Stomach (tissue), 8 donors: ENCODE measurements at regions not wholly inside any gene's neighbourhood (a gene's known extent, or its start where the extent isn't known, plus 50 kb on each side); places are given as distances from the start of the nearest gene placed in this dataset.

ENCODE experiments used
- DNase-seq, 2 donors: peaks; one replicate each; pipeline versions ENCODE4 v3.0.0 to v3.0.0-alpha.2; 2013 to 2019
- H3K27ac ChIP-seq, 5 donors: fragments of 200-600 bp in 4 of 5; sonication (generic) in 4 of 5; one replicate each; pipeline ENCODE4 v1.5.1; 2013 to 2019; ENCODE audit warnings: mild to moderate bottlenecking in 1 of 5, moderate library complexity in 1 of 5
- H3K27me3 ChIP-seq, 3 donors: fragments of 200-600 bp; sonication (generic); one replicate each; pipeline ENCODE4 v1.5.1; 2017 to 2019; ENCODE audit warnings: mixed run types in 1 of 3
- H3K36me3 ChIP-seq, 4 donors: fragments of 200-600 bp; sonication (generic); 1 replicate in 3 of 4; 2 replicates in 1 of 4; pipeline ENCODE4 v1.5.1; 2016 to 2019
- H3K4me1 ChIP-seq, 4 donors: fragments of 200-600 bp; sonication (generic); one replicate each; pipeline ENCODE4 v1.5.1; 2016 to 2019
- H3K4me3 ChIP-seq, 4 donors: fragments of 200-600 bp; sonication (generic) in 3 of 4; one replicate each; pipeline ENCODE4 v1.5.1; 2016 to 2019; ENCODE audit warnings: mild to moderate bottlenecking in 1 of 4
- H3K9me3 ChIP-seq, 4 donors: fragments of 200-600 bp; sonication (generic); one replicate each; pipeline ENCODE4 v1.5.1; 2016 to 2019
- EP300 ChIP-seq: sonication (generic); formaldehyde crosslinking; IDR thresholded peaks from one replicate; pipeline ENCODE4 v1.6.1; 2017; ENCODE audit warnings: antibody characterized with exemption
- POLR2A ChIP-seq, 4 donors: fragments of 450-650 bp; IDR thresholded peaks; one replicate each; pipeline ENCODE4 v1.6.1; 2016; ENCODE audit warnings: antibody characterized with exemption in 4 of 4, control low read depth in 2 of 4, mild to moderate bottlenecking in 1 of 4, moderate library complexity in 1 of 4
- POLR2AphosphoS5 ChIP-seq, 3 donors: sonication (generic); formaldehyde crosslinking; IDR thresholded peaks; one replicate each; pipeline ENCODE4 v1.6.1; 2016; ENCODE audit warnings: antibody characterized with exemption in 3 of 3
- WGBS, 5 donors: extraction: QIAGEN DNeasy Blood & Tissue Kit in 3 of 5; methylation state at CpG; one replicate each; pipeline versions ENCODE4 v1.1.5 to v1.1.7; 2013 to 2018; 5-methylcytosine and 5-hydroxymethylcytosine counted together
- intact Hi-C: fragments of 100-400 bp; cut with DNase I; formaldehyde crosslinking; loops from one replicate; pipeline ENCODE4 v1.15.1; 2023; ENCODE audit warnings: low total_unique reads
- TF ChIP-seq, protein P1 (sequence below), 7 experiments: fragments of 450-650 bp in 4 of 7; fragments of 200-600 bp in 3 of 7; sonication (generic) in 3 of 7; IDR thresholded peaks; one replicate each; pipeline ENCODE4 v1.5.1; 2016 to 2019; ENCODE audit warnings: antibody characterized with exemption in 7 of 7, control low read depth in 2 of 7, mild to moderate bottlenecking in 1 of 7
- donor health status: healthy with polysubstance abuse.
- donor health status: Bipolar disorder and iron deficiency.
- donor health status: healthy.

GRCh38 chr6:125509477-125509876 lies 207.7 kb upstream of the HDDC2 start:
- no peaks in the 10 kb centered on the region for H3K4me1 ChIP-seq
- H3K27me3 ChIP-seq = no peaks in the 10 kb centered on the region
- intact Hi-C loops = no loop called here
- no peaks in the 10 kb centered on the region for H3K9me3 ChIP-seq
- WGBS, 5 donors = 62 to 89% (median 83%) methylated on average over 2 of the region's 2 CpGs
- H3K4me3 ChIP-seq = no peak overlapping the region
- no peak for DNase-seq
- H3K27ac ChIP-seq = no peak overlapping the region
- no peaks in the 10 kb centered on the region for H3K36me3 ChIP-seq
- TF ChIP-seq POLR2AphosphoS5 (IDR thresholded peaks at IDR 0.05) (no peak), POLR2A (IDR thresholded peaks at IDR 0.05) (no peak), EP300 (no peak)
- TF ChIP-seq, protein P1, sequence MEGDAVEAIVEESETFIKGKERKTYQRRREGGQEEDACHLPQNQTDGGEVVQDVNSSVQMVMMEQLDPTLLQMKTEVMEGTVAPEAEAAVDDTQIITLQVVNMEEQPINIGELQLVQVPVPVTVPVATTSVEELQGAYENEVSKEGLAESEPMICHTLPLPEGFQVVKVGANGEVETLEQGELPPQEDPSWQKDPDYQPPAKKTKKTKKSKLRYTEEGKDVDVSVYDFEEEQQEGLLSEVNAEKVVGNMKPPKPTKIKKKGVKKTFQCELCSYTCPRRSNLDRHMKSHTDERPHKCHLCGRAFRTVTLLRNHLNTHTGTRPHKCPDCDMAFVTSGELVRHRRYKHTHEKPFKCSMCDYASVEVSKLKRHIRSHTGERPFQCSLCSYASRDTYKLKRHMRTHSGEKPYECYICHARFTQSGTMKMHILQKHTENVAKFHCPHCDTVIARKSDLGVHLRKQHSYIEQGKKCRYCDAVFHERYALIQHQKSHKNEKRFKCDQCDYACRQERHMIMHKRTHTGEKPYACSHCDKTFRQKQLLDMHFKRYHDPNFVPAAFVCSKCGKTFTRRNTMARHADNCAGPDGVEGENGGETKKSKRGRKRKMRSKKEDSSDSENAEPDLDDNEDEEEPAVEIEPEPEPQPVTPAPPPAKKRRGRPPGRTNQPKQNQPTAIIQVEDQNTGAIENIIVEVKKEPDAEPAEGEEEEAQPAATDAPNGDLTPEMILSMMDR (IDR thresholded peaks at IDR 0.05) = no peak

DNA sequence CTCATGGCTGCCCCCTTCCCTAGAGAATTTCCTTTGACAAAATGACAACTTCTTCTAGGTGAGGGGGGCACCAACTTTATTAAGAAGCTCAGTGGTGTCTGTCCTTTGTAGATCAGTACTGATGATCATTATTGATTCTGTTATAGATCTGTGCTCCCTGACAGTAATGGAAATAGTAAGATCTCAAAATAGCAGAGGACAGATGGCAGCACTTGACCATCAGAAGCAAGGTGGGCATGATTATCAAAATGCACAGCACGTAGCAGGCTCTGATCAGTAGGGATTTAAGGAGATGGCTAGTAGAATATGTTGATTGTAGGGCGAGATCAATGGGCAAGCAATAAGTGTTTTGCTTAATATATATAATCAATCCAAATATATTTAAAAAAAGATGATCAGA lies 208.6 kb upstream of the HDDC2 start:
- DNase-seq = no peak
- TF ChIP-seq POLR2AphosphoS5 (IDR thresholded peaks at IDR 0.05) (no peak), POLR2A (IDR thresholded peaks at IDR 0.05) (no peak), EP300 (no peak)
- TF ChIP-seq, protein P1 (IDR thresholded peaks at IDR 0.05) = no peak
- Histone ChIP-seq H3K27me3 (no peaks in the 10 kb centered on the region), H3K4me3 (no peak overlapping the region), H3K4me1 (no peaks in the 10 kb centered on the region), H3K36me3 (no peaks in the 10 kb centered on the region), H3K27ac (no peak overlapping the region), H3K9me3 (no peaks in the 10 kb centered on the region)
- 68 to 94% (median 78%) methylated on average over 2 of the region's 2 CpGs for WGBS, 5 donors
- intact Hi-C loops = no loop called here

GRCh38 chr6:125511809-125512396 lies 210.1 kb upstream of the HDDC2 start:
- Histone ChIP-seq H3K27ac (no peak overlapping the region), H3K27me3 (no peaks in the 10 kb centered on the region), H3K9me3 (no peaks in the 10 kb centered on the region), H3K36me3 (no peaks in the 10 kb centered on the region), H3K4me1 (no peaks in the 10 kb centered on the region), H3K4me3 (no peak overlapping the region)
- WGBS, 5 donors = 65 to 82% (median 74%) methylated on average over 2 of the region's 2 CpGs
- intact Hi-C loops = no loop called here
- TF ChIP-seq, protein P1 (IDR thresholded peaks at IDR 0.05) = no peak
- TF ChIP-seq EP300 = no peak
- TF ChIP-seq POLR2A (IDR thresholded peaks at IDR 0.05) = no peak
- DNase-seq = no peak

GRCh38 chr6:125512621-125513020 lies 210.9 kb upstream of the HDDC2 start:
- Histone ChIP-seq H3K27ac (no peak overlapping the region), H3K4me1 (no peaks in the 10 kb centered on the region), H3K36me3 (no peaks in the 10 kb centered on the region), H3K4me3 (no peak overlapping the region), H3K9me3 (peaks cover 0 to 3% (median 0%) of the 10 kb centered on the region in 4 donors), H3K27me3 (no peaks in the 10 kb centered on the region)
- DNase-seq = no peak
- TF ChIP-seq POLR2A (IDR thresholded peaks at IDR 0.05) (no peak), EP300 (no peak), POLR2AphosphoS5 (IDR thresholded peaks at IDR 0.05) (no peak)
- TF ChIP-seq, protein P1 (IDR thresholded peaks at IDR 0.05) = no peak
- 65 to 88% (median 77%) methylated on average over 2 of the region's 2 CpGs for WGBS, 5 donors
- intact Hi-C loops = no loop called here
